Activated B cell treated with CpG ODN at 0.5 μM for 24 hours (primary cell): ENCODE measurements at regions not wholly inside any gene's neighbourhood (a gene's known extent, or its start where the extent isn't known, plus 50 kb on each side); places are given as distances from the start of the nearest gene placed in this dataset.

ENCODE experiments used
- ATAC-seq: fragments of 200-7000 bp; cut with Tn5 transposase; one replicate; pipeline ENCODE4 v1.10.0; 2021; ENCODE audit warnings: low read depth, mild to moderate bottlenecking, moderate library complexity
- CTCF ChIA-PET: fragments of 350-600 bp; sonication (Branson Sonifier 250); formaldehyde crosslinking; loops from one replicate; lab custom pipeline; 2021; ENCODE audit warnings: antibody characterized with exemption; lab: Charles Lee
- POLR2A ChIA-PET: fragments of 350-600 bp; sonication (Branson Sonifier 250); formaldehyde crosslinking; loops from one replicate; lab custom pipeline; 2021; ENCODE audit warnings: antibody characterized with exemption; lab: Charles Lee
- DNase-seq: peaks from one replicate; pipeline ENCODE4 v3.0.0; 2022
- H3K27ac Mint-ChIP-seq: one replicate; pipeline ENCODE4 v1.8.0; 2020; ENCODE audit warnings: mixed read lengths
- H3K27me3 Mint-ChIP-seq: one replicate; pipeline ENCODE4 v1.8.0; 2021; ENCODE audit warnings: mixed read lengths
- H3K36me3 Mint-ChIP-seq: one replicate; pipeline ENCODE4 v1.8.0; 2021; ENCODE audit warnings: low read depth, mixed read lengths
- H3K4me1 Mint-ChIP-seq: one replicate; pipeline ENCODE4 v1.8.0; 2021; ENCODE audit warnings: mixed read lengths
- H3K4me3 Mint-ChIP-seq: one replicate; pipeline ENCODE4 v1.8.0; 2020; ENCODE audit warnings: mild to moderate bottlenecking, mixed read lengths
- H3K9me3 Mint-ChIP-seq: one replicate; pipeline ENCODE4 v1.8.0; 2020; ENCODE audit warnings: mixed read lengths
- CTCF ChIP-seq: fragments of 200-600 bp; IDR thresholded peaks from one replicate; pipeline ENCODE4 v1.8.0; 2022; ENCODE audit warnings: antibody characterized with exemption, mild to moderate bottlenecking
- intact Hi-C: fragments of 100-400 bp; cut with micrococcal nuclease; formaldehyde crosslinking; loops from one replicate; pipeline ENCODE4 v1.15.1; 2024

DNA sequence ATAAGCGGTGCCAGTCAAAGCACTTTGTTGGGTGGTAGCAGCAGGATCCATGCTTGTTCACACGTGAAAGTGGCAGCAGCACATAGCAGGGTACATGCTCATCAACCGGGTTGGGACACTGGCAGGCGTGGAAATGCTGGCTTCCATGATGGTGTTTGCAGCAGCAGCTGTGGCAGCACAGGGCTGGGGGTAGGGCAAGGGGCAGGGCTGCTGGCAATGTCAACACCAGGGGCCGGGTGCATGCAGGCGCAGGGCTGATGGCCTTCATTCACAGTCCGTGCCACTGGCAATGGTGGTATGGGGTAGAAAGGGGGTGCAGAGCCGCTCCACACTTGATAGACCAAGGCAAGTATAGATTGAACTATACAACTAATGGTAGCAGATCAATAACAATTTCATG lies 374.7 kb upstream of the FAM241A start:
- POLR2A ChIA-PET, result no interaction called here
- no peaks in the 10 kb centered on the region for H3K27me3 Mint-ChIP-seq
- H3K27ac Mint-ChIP-seq, result no peak overlapping the region
- H3K4me3 Mint-ChIP-seq, result no peak overlapping the region
- TF ChIP-seq CTCF, result no peak
- H3K9me3 Mint-ChIP-seq, result no peaks in the 10 kb centered on the region
- ATAC-seq (no peak), DNase-seq (no peak)
- no peaks in the 10 kb centered on the region for H3K36me3 Mint-ChIP-seq
- intact Hi-C loops, result no loop called here
- CTCF ChIA-PET, result no interaction called here
- H3K4me1 Mint-ChIP-seq, result no peaks in the 10 kb centered on the region

GRCh38 chr4:111773858-111774257 lies 371.4 kb upstream of the FAM241A start:
- intact Hi-C loops, result no loop called here
- no peak for TF ChIP-seq CTCF
- ChIA-PET POLR2A (no interaction called here), CTCF (no interaction called here)
- Mint-ChIP-seq H3K27me3 (peaks cover 4% of the 10 kb centered on the region), H3K4me3 (no peak overlapping the region), H3K4me1 (no peaks in the 10 kb centered on the region), H3K9me3 (no peaks in the 10 kb centered on the region), H3K36me3 (no peaks in the 10 kb centered on the region), H3K27ac (no peak overlapping the region)
- ATAC-seq (no peak), DNase-seq (no peak)

DNA sequence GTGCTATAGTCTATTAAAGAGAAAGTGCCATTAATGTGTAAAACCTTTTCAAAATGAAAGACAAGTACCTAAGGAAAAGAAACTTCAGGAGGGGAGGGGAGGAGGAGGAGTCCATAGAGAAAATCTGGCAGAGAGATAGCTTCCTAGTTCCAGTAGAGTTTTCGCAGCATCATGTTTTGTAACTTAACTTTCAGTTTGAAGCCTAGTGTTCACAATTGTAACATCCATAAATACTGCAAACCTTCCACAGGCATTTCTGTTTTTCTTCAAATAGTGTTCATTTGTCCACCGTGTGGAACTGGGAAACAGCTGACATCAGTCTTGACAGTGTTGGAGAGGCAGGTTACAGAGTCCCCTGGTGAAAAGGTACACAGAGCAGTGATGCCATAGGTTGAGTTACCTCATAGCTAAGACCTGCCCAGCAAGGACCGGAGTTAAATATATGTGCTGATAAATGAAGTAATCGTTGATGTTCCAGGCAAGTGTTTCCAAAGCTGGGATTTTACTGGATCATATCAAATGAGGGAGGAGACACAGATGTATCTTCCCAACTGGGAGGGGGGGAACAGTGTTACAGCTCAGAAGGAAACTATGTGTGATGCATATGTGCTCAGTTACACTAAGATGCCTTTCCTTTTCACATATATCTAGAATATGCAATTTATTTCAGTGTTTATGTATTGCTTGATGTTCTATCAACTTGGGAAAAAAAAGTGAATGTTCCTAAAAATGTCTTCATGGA lies 369.5 kb upstream of the FAM241A start:
- Mint-ChIP-seq H3K4me3 (no peak overlapping the region), H3K36me3 (no peaks in the 10 kb centered on the region), H3K4me1 (no peaks in the 10 kb centered on the region), H3K27me3 (peaks cover 4% of the 10 kb centered on the region), H3K9me3 (no peaks in the 10 kb centered on the region), H3K27ac (no peak overlapping the region)
- intact Hi-C loops, result no loop called here
- no peak for DNase-seq
- TF ChIP-seq CTCF, result no peak
- ChIA-PET POLR2A (no interaction called here), CTCF (no interaction called here)
- no peak for ATAC-seq

GRCh38 chr4:111776561-111776960 lies 368.7 kb upstream of the FAM241A start:
- ATAC-seq (no peak), DNase-seq (no peak)
- Mint-ChIP-seq H3K27me3 (peaks cover 4% of the 10 kb centered on the region), H3K4me3 (no peak overlapping the region), H3K27ac (no peak overlapping the region), H3K9me3 (no peaks in the 10 kb centered on the region), H3K4me1 (no peaks in the 10 kb centered on the region), H3K36me3 (no peaks in the 10 kb centered on the region)
- intact Hi-C loops, result no loop called here
- POLR2A ChIA-PET, result no interaction called here
- CTCF ChIA-PET, result no interaction called here
- no peak for TF ChIP-seq CTCF

- no peak overlapping the region for H3K4me3 Mint-ChIP-seq
Measured at GRCh38 chr4:111778543-111778942, 366.7 kb upstream of the FAM241A start.

More at GRCh38 chr4:111778543-111778942, 366.7 kb upstream of the FAM241A start:
- no peaks in the 10 kb centered on the region for H3K4me1 Mint-ChIP-seq
- ChIA-PET POLR2A (no interaction called here), CTCF (no interaction called here)
- TF ChIP-seq CTCF, result no peak
- H3K27me3 Mint-ChIP-seq, result peaks cover 4% of the 10 kb centered on the region
- ATAC-seq (no peak), DNase-seq (no peak)
- intact Hi-C loops, result no loop called here
- no peak overlapping the region for H3K27ac Mint-ChIP-seq
- H3K9me3 Mint-ChIP-seq, result no peaks in the 10 kb centered on the region
- H3K36me3 Mint-ChIP-seq, result no peaks in the 10 kb centered on the region
